ENCODE measurements at regions not wholly inside any gene's neighbourhood (a gene's known extent, or its start where the extent isn't known, plus 50 kb on each side); places are given as distances from the start of the nearest gene placed in this dataset.

- ChIA-PET CTCF (no interaction called here), POLR2A (ENCODE audit: low non-redundant PET) (no interaction called here)
- TF ChIP-seq, protein P1, sequence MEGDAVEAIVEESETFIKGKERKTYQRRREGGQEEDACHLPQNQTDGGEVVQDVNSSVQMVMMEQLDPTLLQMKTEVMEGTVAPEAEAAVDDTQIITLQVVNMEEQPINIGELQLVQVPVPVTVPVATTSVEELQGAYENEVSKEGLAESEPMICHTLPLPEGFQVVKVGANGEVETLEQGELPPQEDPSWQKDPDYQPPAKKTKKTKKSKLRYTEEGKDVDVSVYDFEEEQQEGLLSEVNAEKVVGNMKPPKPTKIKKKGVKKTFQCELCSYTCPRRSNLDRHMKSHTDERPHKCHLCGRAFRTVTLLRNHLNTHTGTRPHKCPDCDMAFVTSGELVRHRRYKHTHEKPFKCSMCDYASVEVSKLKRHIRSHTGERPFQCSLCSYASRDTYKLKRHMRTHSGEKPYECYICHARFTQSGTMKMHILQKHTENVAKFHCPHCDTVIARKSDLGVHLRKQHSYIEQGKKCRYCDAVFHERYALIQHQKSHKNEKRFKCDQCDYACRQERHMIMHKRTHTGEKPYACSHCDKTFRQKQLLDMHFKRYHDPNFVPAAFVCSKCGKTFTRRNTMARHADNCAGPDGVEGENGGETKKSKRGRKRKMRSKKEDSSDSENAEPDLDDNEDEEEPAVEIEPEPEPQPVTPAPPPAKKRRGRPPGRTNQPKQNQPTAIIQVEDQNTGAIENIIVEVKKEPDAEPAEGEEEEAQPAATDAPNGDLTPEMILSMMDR (conservative IDR thresholded peaks at IDR 0.05; ENCODE audit: low read depth): no peak
- no peak overlapping the region for H3K27ac ChIP-seq
- DNase-seq (ENCODE audit: low spot score): no peak
These were observed 125.6 kb upstream of the RPH3A start for GRCh38 chr12:112665958-112666357.

DNA sequence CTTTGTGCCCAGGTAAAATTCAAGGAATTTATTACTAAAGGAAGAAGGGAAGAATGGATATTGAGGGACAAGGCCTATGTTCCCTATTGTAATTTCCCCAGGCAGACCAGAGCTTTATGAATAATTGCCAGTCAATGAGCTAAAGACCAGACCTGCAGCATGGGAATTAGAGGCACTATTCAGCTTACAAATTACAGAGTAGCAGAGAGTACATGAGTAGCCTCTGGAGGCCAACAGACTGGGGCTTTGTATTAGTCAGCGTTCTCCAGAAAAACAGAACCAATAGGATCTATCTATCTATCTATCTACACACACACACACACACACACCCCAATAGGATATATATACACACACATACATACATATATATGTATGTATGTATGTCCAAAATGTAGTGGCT is 120.0 kb upstream of the RPH3A start:
- DNase-seq (ENCODE audit: low spot score): no peak
- POLR2A ChIA-PET (ENCODE audit: low non-redundant PET): interaction anchor here (0.6 kb wide), 1 partner anchor 1340 kb away, joined by 3 read pairs; no protein-coding TSS in a partner anchor
- CTCF ChIA-PET: no interaction called here
- TF ChIP-seq, protein P1 (conservative IDR thresholded peaks at IDR 0.05; ENCODE audit: low read depth): no peak
- H3K27ac ChIP-seq: no peak overlapping the region

- ChIA-PET POLR2A (ENCODE audit: low non-redundant PET) (no interaction called here), CTCF (no interaction called here)
- no peak for DNase-seq (ENCODE audit: low spot score)
- no peak overlapping the region for H3K27ac ChIP-seq
- TF ChIP-seq, protein P1 (conservative IDR thresholded peaks at IDR 0.05; ENCODE audit: low read depth): no peak
These were observed 117.0 kb upstream of the RPH3A start for GRCh38 chr12:112674539-112674938.

GRCh38 chr12:112676507-112676906 is 115.0 kb upstream of the RPH3A start:
- H3K27ac ChIP-seq: no peak overlapping the region
- CTCF ChIA-PET: no interaction called here
- TF ChIP-seq, protein P1 (conservative IDR thresholded peaks at IDR 0.05; ENCODE audit: low read depth): no peak

DNA sequence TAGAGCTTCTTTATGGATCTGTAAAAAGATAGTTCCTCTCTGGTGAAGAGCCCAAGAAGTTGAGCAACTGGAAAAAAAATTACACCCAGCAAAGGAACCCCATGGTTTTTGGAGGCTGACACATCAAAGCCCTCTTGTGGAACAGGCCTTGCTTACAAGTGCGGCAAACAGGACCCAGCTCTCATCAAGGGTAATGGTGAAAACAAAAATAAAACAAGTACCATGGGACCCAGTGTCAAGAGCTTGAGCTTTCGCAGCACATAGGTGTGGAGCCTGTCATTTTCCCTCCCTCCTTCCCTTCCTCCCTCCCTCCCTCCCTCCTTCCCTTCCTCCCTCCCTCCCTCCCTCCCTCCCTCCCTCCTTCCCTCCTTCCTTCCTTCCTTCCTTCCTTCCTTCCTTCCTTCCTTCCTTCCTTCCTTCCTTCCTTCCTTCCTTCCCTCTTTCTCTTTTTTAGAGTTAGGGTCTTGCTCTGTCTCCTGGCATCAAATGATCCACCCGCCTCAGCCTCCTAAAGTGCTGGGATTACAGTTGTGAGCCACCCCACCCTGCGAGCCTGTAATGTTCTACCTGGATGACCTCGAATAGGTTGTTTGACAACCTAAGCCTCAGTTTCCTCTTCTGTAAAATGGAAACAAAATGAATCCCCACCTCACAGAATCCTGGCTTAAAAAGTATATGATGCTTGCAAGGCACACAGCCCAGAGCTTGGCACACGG is 114.3 kb upstream of the RPH3A start:
- DNase-seq (ENCODE audit: low spot score): no peak
- POLR2A ChIA-PET (ENCODE audit: low non-redundant PET): no interaction called here
- CTCF ChIA-PET: no interaction called here
- no peak overlapping the region for H3K27ac ChIP-seq
- TF ChIP-seq, protein P1 (conservative IDR thresholded peaks at IDR 0.05; ENCODE audit: low read depth): no peak

More at GRCh38 chr12:112676507-112676906, 115.0 kb upstream of the RPH3A start:
- no peak for DNase-seq (ENCODE audit: low spot score)
- POLR2A ChIA-PET (ENCODE audit: low non-redundant PET): no interaction called here

DNA sequence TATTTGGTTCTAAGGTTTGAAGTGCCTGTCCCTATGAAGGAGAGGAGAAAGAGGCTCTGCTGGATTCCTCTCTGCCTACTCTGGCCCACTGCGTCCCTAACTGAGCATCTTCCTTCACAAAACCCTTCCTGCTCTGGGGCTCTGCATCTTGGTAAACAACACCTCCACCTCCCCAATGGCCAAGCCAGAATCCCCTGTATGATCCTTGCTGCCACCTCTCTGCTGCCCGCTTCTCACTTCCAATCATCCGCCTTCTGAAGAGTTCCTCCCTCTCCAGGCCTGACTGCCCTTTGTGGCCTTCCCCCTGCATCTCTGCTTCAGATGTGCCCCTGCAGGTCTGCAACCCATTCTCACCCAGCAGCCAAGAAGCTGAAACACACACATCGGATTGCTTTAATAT is 110.6 kb upstream of the RPH3A start:
- ChIA-PET POLR2A (ENCODE audit: low non-redundant PET) (no interaction called here), CTCF (no interaction called here)
- DNase-seq (ENCODE audit: low spot score): no peak

More for the DNA sequence above, 110.6 kb upstream of the RPH3A start:
- no peak overlapping the region for H3K27ac ChIP-seq
- TF ChIP-seq, protein P1 (conservative IDR thresholded peaks at IDR 0.05; ENCODE audit: low read depth): no peak
